ENCODE measurements at regions not wholly inside any gene's neighbourhood (a gene's known extent, or its start where the extent isn't known, plus 50 kb on each side); places are given as distances from the start of the nearest gene placed in this dataset.
"Not testable (repeated sequence)": the region's sequence is repeated elsewhere in the genome, so short reads cannot be mapped to it uniquely, and the experiment has no call there.

DNA sequence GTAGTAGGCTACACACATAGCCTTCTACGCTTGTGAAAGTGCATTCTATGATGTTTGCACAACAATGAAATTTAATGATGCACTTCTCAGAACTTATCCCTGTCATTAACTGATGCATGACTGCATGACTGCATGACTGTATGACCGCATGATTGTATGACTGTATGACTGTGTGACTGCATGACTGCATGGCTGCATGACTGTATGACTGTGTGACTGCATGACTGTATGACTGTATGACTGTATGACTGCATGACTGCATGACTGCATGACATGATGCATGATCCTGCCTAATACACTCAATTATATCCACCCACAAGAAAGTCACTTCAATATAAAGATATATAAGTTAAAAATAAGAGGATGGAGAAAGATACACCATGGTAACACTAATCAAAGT lies 365.4 kb upstream of the FSIP2 start:
- FAIRE-seq (peak; percentile 75), DNase-seq (ENCODE audit: insufficient read length, low spot score) (no peak)

GRCh38 chr2:185374878-185375277 lies 363.7 kb upstream of the FSIP2 start:
- FAIRE-seq (no peak), DNase-seq (ENCODE audit: insufficient read length, low spot score) (no peak)

- DNase-seq (ENCODE audit: insufficient read length, low spot score): no peak
- FAIRE-seq: no peak
Measured at GRCh38 chr2:185375731-185376130, 362.9 kb upstream of the FSIP2 start.

GRCh38 chr2:185381631-185382030 lies 357.0 kb upstream of the FSIP2 start:
- FAIRE-seq (no peak), DNase-seq (ENCODE audit: insufficient read length, low spot score) (no peak)

DNA sequence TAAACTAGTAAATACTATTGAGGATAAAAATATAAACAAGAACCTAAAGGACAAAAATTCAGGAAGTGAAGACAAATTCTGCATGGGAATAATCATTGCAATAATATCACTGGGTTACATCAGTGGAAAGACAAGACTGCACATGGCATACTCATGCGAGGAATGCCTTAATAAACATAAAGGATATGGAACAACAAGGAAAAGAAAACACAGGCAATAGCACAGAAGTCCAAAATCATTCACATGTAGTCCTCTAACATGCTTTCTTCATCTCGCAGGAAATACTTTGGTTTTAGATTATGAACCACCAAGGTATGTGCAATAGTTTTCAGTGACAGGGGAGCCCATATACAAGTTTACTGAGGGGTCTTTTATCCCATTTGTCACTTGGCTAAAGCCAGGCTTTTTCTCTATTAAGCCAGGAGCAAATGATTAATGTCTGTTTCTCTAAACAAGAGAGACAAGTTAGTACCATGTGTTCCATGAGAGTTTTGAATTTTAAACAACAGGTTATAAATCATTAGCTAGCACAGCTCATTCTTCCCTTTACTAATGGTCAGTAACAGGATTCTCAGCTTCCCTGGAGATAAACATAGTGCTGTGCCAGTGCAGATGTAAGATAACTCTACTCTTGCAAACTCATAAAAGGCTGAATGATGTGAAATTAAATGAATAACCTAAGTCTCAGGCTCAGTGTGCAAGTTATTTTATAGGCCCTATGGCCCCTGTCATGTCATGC lies 353.6 kb upstream of the FSIP2 start:
- no peak for FAIRE-seq
- no peak for DNase-seq (ENCODE audit: insufficient read length, low spot score)

- FAIRE-seq (no peak), DNase-seq (ENCODE audit: insufficient read length, low spot score) (no peak)
Measured at GRCh38 chr2:185388226-185388625, 350.4 kb upstream of the FSIP2 start.

DNA sequence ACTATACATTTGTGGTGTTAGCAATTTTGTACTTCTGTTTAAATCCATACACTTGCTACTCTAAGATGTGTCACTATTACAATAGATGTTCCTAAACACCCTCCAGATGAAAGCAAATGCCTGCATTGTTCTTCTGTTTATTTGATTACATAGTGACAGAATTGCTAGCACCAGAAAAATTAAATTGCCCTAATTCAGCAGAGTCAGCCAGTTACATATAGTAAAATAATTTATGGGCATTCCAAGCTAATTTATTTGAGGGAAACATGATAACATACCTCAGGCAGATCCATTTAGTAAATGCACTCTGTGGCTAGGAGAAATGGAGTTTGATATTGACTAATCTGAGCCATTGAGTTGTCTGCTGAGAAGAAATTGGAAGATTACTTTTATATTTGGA lies 347.1 kb upstream of the FSIP2 start:
- FAIRE-seq (no peak), DNase-seq (ENCODE audit: insufficient read length, low spot score) (no peak)

DNA sequence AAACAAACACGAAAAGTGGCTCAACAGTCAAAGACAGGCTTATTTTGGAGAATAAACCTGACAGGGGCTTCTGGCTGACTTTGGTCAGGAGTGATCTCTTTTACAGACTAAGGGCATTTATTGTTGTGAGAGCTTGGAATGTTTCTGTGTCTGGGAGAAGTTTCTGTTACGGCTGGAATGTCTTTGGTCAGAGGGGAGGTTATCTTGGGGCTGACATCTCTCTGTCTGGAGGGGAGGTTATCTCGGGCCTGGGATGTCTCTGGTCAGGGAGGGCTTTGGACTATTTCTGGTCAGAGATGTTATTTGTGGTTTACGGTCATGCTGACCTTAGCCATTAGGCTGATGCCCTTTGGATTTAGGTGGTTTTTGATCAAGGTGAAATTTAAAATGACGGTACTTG lies 345.5 kb upstream of the FSIP2 start:
- FAIRE-seq (no peak), DNase-seq (ENCODE audit: insufficient read length, low spot score) (no peak)

- no peak for DNase-seq (ENCODE audit: insufficient read length, low spot score)
- no peak for FAIRE-seq
Measured at GRCh38 chr2:185402474-185402873, 336.1 kb upstream of the FSIP2 start.

GRCh38 chr2:185404578-185404977 lies 334.0 kb upstream of the FSIP2 start:
- no peak for FAIRE-seq

DNA sequence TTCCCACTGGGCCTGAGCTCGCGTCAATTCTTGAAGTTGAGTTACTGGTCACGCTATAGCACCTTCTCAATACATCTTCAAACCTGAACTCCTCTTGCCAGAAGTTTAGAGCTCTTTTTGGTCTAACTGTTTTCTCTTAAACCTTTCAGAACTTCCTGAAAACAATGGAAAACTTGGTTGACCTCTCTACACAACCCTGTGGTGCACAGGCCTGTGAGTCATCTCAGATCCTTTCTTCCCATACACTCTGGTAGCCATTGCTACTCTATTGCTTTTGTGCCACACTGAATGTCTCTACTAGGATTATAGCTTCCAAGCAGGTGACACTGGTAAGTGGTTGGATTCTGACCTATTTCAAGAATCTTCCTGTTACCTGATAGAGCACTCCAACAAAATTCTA lies 321.5 kb upstream of the FSIP2 start:
- FAIRE-seq: no peak
- no peak for DNase-seq (ENCODE audit: insufficient read length, low spot score)

More at GRCh38 chr2:185404578-185404977, 334.0 kb upstream of the FSIP2 start:
- no peak for DNase-seq (ENCODE audit: insufficient read length, low spot score)

GRCh38 chr2:185417688-185418087 lies 320.9 kb upstream of the FSIP2 start:
- no peak for DNase-seq (ENCODE audit: insufficient read length, low spot score)
- no peak for FAIRE-seq

GRCh38 chr2:185424958-185425629 lies 313.5 kb upstream of the FSIP2 start:
- DNase-seq (ENCODE audit: insufficient read length, low spot score); FAIRE-seq: not testable (repeated sequence)

DNA sequence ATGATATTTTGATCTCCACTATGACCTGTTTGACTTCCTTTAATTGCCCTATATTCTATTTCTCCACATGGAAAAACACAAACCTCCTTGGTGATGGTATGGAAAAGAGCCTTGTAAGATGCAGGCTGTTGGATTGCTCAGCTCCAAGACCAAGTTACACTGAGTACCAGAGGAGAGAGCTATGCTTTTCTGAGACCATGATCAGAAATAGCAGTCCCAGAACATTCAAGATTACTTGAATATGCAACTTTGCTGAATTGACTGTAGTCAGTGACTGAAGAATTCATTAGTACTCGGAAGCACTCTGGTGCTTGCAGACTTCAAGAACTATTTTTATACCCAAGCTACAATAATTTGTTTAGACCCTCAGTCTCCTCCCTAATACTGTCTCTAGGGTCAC lies 310.6 kb upstream of the FSIP2 start:
- DNase-seq (ENCODE audit: insufficient read length, low spot score) (no peak), FAIRE-seq (no peak)

GRCh38 chr2:185433824-185434223 lies 304.8 kb upstream of the FSIP2 start:
- DNase-seq (ENCODE audit: insufficient read length, low spot score) (peak; percentile 4), FAIRE-seq (no peak)

DNA sequence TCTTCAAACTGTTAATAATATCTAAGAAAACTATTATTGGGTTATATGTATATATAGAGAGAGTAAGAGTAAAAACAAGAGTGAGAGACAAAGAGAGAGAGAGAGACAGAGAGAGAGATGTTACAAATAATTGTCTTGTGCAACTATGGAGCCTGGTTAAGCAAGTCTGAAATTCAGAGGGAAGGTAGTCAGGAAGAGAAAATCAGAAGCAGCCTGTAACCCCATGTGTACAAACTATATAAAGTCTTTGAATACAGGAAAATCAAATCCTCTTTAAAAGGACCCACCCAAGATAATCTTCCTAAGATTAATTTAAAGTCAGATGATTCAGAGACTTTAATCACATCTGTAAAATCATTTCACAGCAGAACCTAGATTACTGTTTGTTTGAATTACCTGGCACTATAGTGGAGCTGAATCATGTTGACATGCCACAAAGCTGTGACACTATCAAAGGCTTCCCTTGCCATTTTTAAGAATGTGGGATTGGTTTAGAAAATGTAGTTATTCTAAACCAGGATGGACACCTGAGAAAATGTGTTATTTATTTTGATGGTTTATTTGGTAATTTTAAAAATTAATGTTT lies 301.7 kb upstream of the FSIP2 start:
- FAIRE-seq (no peak), DNase-seq (ENCODE audit: insufficient read length, low spot score) (no peak)

- DNase-seq (ENCODE audit: insufficient read length, low spot score): no peak
Measured at GRCh38 chr2:185441486-185442005, 297.1 kb upstream of the FSIP2 start.

DNA sequence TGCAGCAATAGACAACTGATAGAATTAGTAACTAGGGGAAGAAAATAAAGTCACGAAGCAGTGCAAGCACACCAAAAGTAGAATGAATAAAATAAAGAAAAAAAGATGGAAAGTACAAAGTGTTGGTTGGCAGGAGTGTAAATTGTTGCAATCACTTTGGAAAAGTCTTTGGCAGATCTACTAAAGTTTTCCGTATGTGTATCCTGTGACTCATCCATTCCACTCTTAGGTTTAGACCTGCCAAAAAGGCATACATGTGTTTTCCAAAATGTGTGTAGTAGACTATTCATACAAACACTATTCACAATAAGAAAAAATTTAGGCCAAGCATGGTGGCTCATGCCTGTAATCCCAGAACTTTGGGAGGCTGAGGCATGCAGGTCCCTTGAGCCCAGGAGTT lies 282.1 kb upstream of the FSIP2 start:
- DNase-seq (ENCODE audit: insufficient read length, low spot score): no peak

More at GRCh38 chr2:185441486-185442005, 297.1 kb upstream of the FSIP2 start:
- FAIRE-seq: no peak

GRCh38 chr2:185463481-185463880 lies 275.1 kb upstream of the FSIP2 start:
- FAIRE-seq (no peak), DNase-seq (ENCODE audit: insufficient read length, low spot score) (no peak)

More for the DNA sequence above, 282.1 kb upstream of the FSIP2 start:
- no peak for FAIRE-seq

GRCh38 chr2:185466915-185467314 lies 271.7 kb upstream of the FSIP2 start:
- FAIRE-seq (no peak), DNase-seq (ENCODE audit: insufficient read length, low spot score) (no peak)

GRCh38 chr2:185471441-185471840 lies 267.2 kb upstream of the FSIP2 start:
- DNase-seq (ENCODE audit: insufficient read length, low spot score): no peak
- no peak for FAIRE-seq

DNA sequence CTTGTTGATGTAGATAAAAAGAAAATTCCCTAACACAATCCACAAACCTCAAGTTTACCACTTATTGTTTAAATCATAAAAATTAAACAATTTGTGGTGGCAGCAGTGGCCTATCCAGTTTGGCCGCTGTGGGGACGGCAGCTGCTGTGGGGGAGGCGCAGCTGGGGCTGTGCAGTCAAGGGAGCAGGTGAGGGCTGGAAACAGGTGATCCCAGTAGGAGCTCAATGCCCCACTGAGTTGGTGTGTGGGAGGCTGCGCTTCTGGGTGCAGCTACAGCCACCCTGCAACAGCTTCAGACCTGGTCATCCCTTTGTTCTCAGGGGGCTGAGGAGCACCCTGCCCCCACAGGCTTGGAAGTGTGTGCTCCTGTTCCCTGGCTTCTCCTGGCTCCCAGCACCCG lies 266.0 kb upstream of the FSIP2 start:
- FAIRE-seq (no peak), DNase-seq (ENCODE audit: insufficient read length, low spot score) (no peak)
